Right cardiac atrium (tissue), 5 donors: ENCODE measurements at regions not wholly inside any gene's neighbourhood (a gene's known extent, or its start where the extent isn't known, plus 50 kb on each side); places are given as distances from the start of the nearest gene placed in this dataset.
A peak's percentile ranks its signal among the peaks of the same experiment; 100 is the strongest.

Experiments
- ATAC-seq, 2 donors: fragments of 200-7000 bp; cut with Tn5 transposase; one replicate each; pipeline versions ENCODE4 v1.8.0 to v1.9.1; 2020; ENCODE audit warnings: moderate library complexity in 2 of 2, mild to moderate bottlenecking in 1 of 2
- DNase-seq, 3 donors: peaks; one replicate each; pipeline ENCODE4 v3.0.0-alpha.2; 2020
- H3K27ac ChIP-seq: one replicate; pipeline ENCODE4 v1.5.1; 2013; ENCODE audit warnings: mild to moderate bottlenecking, low read length, control low read depth, moderate library complexity
- H3K27me3 ChIP-seq: one replicate; pipeline ENCODE4 v1.6.1; 2013; ENCODE audit not compliant: control insufficient read depth, insufficient read depth
- H3K4me1 ChIP-seq: one replicate; pipeline ENCODE4 v1.6.1; 2013; ENCODE audit warnings: low read length; ENCODE audit not compliant: control insufficient read depth, insufficient read depth
- H3K4me3 ChIP-seq: one replicate; pipeline ENCODE4 v1.5.1; 2013; ENCODE audit warnings: low read length, control low read depth
- H3K9me3 ChIP-seq: one replicate; pipeline ENCODE4 v1.6.1; 2013; ENCODE audit warnings: low read length; ENCODE audit not compliant: control insufficient read depth
- WGBS: extraction: QIAGEN DNeasy Blood & Tissue Kit; methylation state at CpG from one replicate; pipeline ENCODE4 v1.1.7; 2013; 5-methylcytosine and 5-hydroxymethylcytosine counted together
- intact Hi-C, 4 donors: fragments of 100-400 bp; cut with DNase I; formaldehyde crosslinking; loops; one replicate each; pipeline versions ENCODE4 v1.11.0 to v1.14.0; 2022 to 2023
- donor health status: healthy with polysubstance abuse.
- donor health status: DM: no; HTN: yes; CAD: no.
- donor health status: DM: no; HTN: no; CAD: no.
- donor health status: DM: no; HTN: yes; CAD: no; lungs with severe emphysema.
- donor health status: DM: yes; HTN: yes; CAD: no.

- no peak for DNase-seq
- no peaks in the 10 kb centered on the region for H3K27me3 ChIP-seq
- H3K4me3 ChIP-seq, result no peak overlapping the region
- ATAC-seq, result no peak
- H3K27ac ChIP-seq, result no peak overlapping the region
- intact Hi-C loops, result no loop called here
- H3K9me3 ChIP-seq, result no peaks in the 10 kb centered on the region
- no peaks in the 10 kb centered on the region for H3K4me1 ChIP-seq
- WGBS, result 78% methylated on average over 2 of the region's 2 CpGs
These were observed 976.9 kb upstream of the MBL2 start for GRCh38 chr10:53749439-53749838.

GRCh38 chr10:53748319-53748718 lies 975.7 kb upstream of the MBL2 start:
- Histone ChIP-seq H3K4me1 (no peaks in the 10 kb centered on the region), H3K4me3 (no peak overlapping the region), H3K27me3 (no peaks in the 10 kb centered on the region), H3K27ac (no peak overlapping the region), H3K9me3 (no peaks in the 10 kb centered on the region)
- DNase-seq, result no peak
- intact Hi-C loops, result no loop called here
- 97% methylated on average over 1 of the region's 1 CpG for WGBS
- no peak for ATAC-seq

GRCh38 chr10:53744746-53745145 lies 972.2 kb upstream of the MBL2 start:
- Histone ChIP-seq H3K27me3 (no peaks in the 10 kb centered on the region), H3K9me3 (no peaks in the 10 kb centered on the region), H3K4me1 (no peaks in the 10 kb centered on the region), H3K4me3 (no peak overlapping the region), H3K27ac (no peak overlapping the region)
- intact Hi-C loops, result no loop called here
- no peak for ATAC-seq
- no peak for DNase-seq

- Histone ChIP-seq H3K27me3 (no peaks in the 10 kb centered on the region), H3K27ac (no peak overlapping the region), H3K4me1 (no peaks in the 10 kb centered on the region), H3K9me3 (no peaks in the 10 kb centered on the region), H3K4me3 (no peak overlapping the region)
- WGBS, result 95% methylated on average over 2 of the region's 2 CpGs
- DNase-seq, result no peak
- intact Hi-C loops, result no loop called here
- ATAC-seq, result no peak
These were observed 971.6 kb upstream of the MBL2 start for GRCh38 chr10:53744176-53744575.

GRCh38 chr10:53737132-53737531 lies 964.5 kb upstream of the MBL2 start:
- Histone ChIP-seq H3K4me1 (no peaks in the 10 kb centered on the region), H3K4me3 (no peak overlapping the region), H3K27ac (no peak overlapping the region), H3K27me3 (no peaks in the 10 kb centered on the region), H3K9me3 (no peaks in the 10 kb centered on the region)
- intact Hi-C loops, result no loop called here
- DNase-seq (no peak), ATAC-seq (no peak)

- Histone ChIP-seq H3K27me3 (no peaks in the 10 kb centered on the region), H3K27ac (no peak overlapping the region), H3K9me3 (no peaks in the 10 kb centered on the region), H3K4me1 (no peaks in the 10 kb centered on the region), H3K4me3 (no peak overlapping the region)
- no peak for ATAC-seq
- intact Hi-C loops, result no loop called here
- no peak for DNase-seq
- 89% methylated on average over 7 of the region's 7 CpGs for WGBS
These were observed 954.3 kb upstream of the MBL2 start for GRCh38 chr10:53726921-53727320.

- intact Hi-C loops, result no loop called here
- Histone ChIP-seq H3K27ac (no peak overlapping the region), H3K4me3 (no peak overlapping the region), H3K9me3 (no peaks in the 10 kb centered on the region), H3K4me1 (no peaks in the 10 kb centered on the region), H3K27me3 (no peaks in the 10 kb centered on the region)
- DNase-seq (no peak), ATAC-seq (no peak)
- WGBS, result 91% methylated on average over 4 of the region's 4 CpGs
These were observed 952.0 kb upstream of the MBL2 start for GRCh38 chr10:53724581-53724980.

- H3K9me3 ChIP-seq, result no peaks in the 10 kb centered on the region
- 86% methylated on average over 1 of the region's 1 CpG for WGBS
- ATAC-seq, result no peak
- DNase-seq, result no peak
- H3K4me1 ChIP-seq, result no peaks in the 10 kb centered on the region
- H3K4me3 ChIP-seq, result no peak overlapping the region
- no peak overlapping the region for H3K27ac ChIP-seq
- H3K27me3 ChIP-seq, result no peaks in the 10 kb centered on the region
- intact Hi-C loops, result no loop called here
These were observed 947.1 kb upstream of the MBL2 start for GRCh38 chr10:53719658-53720057.

- DNase-seq (no peak), ATAC-seq (no peak)
- Histone ChIP-seq H3K4me1 (no peaks in the 10 kb centered on the region), H3K27ac (no peak overlapping the region), H3K27me3 (no peaks in the 10 kb centered on the region), H3K4me3 (no peak overlapping the region), H3K9me3 (no peaks in the 10 kb centered on the region)
- WGBS, result 76% methylated on average over 3 of the region's 3 CpGs
- intact Hi-C loops, result no loop called here
These were observed 943.6 kb upstream of the MBL2 start for GRCh38 chr10:53716156-53716555.

GRCh38 chr10:53713431-53713830 lies 940.8 kb upstream of the MBL2 start:
- intact Hi-C loops, result no loop called here
- no peaks in the 10 kb centered on the region for H3K4me1 ChIP-seq
- H3K27me3 ChIP-seq, result no peaks in the 10 kb centered on the region
- no peak for ATAC-seq
- no peak overlapping the region for H3K4me3 ChIP-seq
- H3K27ac ChIP-seq, result no peak overlapping the region
- no peaks in the 10 kb centered on the region for H3K9me3 ChIP-seq
- DNase-seq, result no peak

GRCh38 chr10:53702489-53702888 lies 929.9 kb upstream of the MBL2 start:
- peak in 2 of 3 donors; percentile 60 to 64 for DNase-seq
- Histone ChIP-seq H3K27me3 (no peaks in the 10 kb centered on the region), H3K4me3 (no peak overlapping the region), H3K9me3 (no peaks in the 10 kb centered on the region), H3K27ac (no peak overlapping the region), H3K4me1 (no peaks in the 10 kb centered on the region)
- intact Hi-C loops, result no loop called here
- ATAC-seq, result no peak
- 50% methylated on average over 2 of the region's 2 CpGs for WGBS

- H3K27ac ChIP-seq, result no peak overlapping the region
- no peak overlapping the region for H3K4me3 ChIP-seq
- intact Hi-C loops, result no loop called here
- H3K4me1 ChIP-seq, result no peaks in the 10 kb centered on the region
- no peaks in the 10 kb centered on the region for H3K9me3 ChIP-seq
- H3K27me3 ChIP-seq, result no peaks in the 10 kb centered on the region
- ATAC-seq (no peak), DNase-seq (no peak)
These were observed 928.6 kb upstream of the MBL2 start for GRCh38 chr10:53701213-53701612.
